MV-4-11 (cell line): ENCODE measurements at regions not wholly inside any gene's neighbourhood (a gene's known extent, or its start where the extent isn't known, plus 50 kb on each side); places are given as distances from the start of the nearest gene placed in this dataset.
"Not testable (repeated sequence)": the region's sequence is repeated elsewhere in the genome, so short reads cannot be mapped to it uniquely, and the experiment has no call there.

Experiments used
- DNase-seq: peaks from one replicate; lab custom pipeline; 2025; lab: John Stamatoyannopoulos, UW

DNA sequence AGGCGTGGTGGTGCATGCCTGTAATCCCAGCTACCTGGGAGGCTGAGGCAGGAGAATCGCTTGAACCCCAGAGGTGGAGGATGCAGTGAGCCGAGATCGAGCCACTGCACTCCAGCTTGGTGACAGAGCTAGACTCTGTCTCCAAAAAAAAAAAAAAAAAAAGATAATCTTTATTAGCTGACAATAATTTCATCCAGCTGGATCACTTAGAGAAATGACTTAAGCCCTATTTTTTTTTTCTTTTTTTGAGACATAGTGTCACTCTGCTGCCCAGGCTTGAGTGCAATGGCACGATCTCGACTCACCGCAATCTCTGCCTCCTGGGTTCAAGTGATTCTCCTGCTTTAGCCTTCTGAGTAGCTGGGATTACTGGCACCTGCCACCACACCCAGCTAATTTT, 51.6 kb upstream of the MAP4K4 start:
- not testable (repeated sequence) for DNase-seq

DNA sequence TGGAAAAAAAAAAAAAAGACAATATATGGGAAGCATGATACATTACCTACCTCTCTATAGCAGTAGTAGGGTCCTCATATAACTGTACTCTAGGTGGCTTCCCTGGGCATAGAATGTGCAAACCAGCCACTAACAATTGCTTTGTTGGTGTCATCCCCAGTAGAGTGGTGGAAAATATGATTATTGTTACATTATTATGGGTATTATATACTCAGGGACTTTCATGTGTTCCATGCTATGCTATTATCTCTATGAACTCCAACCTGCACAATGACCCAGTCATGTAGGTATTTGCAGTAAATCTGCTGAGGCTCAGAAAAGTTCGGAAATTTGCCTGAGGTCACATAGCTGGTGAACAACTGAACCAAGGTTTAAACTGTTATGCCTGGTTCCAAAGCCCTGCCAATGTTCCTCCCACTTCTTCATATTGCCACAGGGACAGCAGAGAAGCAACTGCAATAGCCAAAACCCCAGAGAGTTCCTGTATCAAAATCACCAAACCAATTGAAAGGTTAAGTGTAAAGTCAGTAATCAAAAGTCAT, 52.6 kb upstream of the MAP4K4 start:
- peak; percentile 9 for DNase-seq

GRCh38 chr2:101643004-101643524, 54.4 kb upstream of the MAP4K4 start:
- peak; percentile 56 for DNase-seq

GRCh38 chr2:101638817-101639605, 58.5 kb upstream of the MAP4K4 start:
- DNase-seq = no peak

- DNase-seq = no peak
Measured at GRCh38 chr2:101638181-101638711, 59.3 kb upstream of the MAP4K4 start.

DNA sequence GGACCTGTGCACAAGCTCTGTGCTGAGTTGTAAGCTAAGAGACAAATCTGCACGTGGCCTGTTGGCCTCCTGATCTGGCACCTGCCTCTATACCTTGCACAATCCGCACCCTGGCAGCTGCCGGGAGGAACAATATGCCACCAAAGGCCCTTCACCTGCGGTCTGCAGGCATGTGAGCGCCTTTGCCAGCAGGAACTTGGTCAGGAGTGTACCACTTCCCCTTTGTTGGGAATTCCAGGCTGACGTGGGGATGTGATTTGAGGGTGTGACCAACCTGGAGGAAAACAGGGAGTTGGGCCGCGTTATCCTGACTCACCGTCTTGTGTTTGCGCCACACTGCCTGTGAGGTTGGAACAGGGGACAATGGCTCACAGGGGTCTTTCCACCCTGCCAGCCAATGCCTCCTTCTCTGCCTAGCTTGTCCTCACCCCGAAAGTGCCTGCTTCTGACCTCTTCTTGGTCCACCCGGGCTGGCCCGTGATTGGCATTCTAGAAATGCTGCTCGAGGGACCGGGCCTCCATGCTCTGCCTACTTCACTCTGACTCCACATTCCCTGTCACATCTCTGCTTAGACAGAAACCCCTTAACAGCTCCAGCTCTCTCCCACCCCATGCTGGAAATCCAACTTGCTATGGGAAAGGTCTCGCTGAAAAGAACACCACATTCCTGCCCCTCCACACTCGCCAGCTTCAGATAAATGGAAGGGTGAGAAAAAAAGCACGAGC, 67.1 kb upstream of the MAP4K4 start:
- no peak for DNase-seq

- no peak for DNase-seq
Measured at GRCh38 chr2:101628030-101628392, 69.5 kb upstream of the MAP4K4 start.

DNA sequence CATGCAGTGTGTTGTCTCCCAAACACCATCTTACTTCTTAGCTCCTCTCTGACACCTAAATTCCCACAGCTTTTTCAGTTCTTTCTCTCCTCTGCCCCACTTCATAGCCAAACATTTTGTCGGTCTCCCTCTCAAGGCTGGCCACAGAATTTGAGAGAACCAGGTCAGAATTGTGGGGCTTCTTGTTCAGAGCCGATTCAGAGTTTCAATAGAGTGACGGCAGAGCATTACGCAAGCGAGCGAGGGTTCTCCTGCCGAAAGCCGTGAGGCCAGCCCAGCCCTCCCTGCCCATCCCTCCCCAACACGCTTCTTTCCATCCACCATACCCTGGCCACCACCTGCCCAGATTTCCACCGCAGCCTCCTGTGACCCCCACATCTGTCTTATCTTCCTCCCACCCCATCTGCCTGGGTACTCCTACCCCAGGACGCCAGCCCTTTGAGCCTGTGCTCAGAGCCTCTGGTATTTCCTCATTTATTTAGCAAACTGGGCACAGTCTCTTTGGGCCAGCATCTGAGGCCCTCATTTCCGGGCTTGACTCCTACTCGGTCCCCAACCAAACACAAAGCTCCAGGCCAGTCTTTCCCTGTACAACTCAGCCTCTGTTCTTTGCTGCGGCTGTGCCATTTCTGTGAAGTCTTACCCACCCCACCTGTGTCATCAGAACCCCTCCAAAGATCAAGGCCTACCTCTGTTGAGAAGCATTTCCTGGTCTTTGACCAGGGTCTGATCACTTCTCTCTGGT, 70.0 kb upstream of the MAP4K4 start:
- peak; percentile 80 for DNase-seq

DNA sequence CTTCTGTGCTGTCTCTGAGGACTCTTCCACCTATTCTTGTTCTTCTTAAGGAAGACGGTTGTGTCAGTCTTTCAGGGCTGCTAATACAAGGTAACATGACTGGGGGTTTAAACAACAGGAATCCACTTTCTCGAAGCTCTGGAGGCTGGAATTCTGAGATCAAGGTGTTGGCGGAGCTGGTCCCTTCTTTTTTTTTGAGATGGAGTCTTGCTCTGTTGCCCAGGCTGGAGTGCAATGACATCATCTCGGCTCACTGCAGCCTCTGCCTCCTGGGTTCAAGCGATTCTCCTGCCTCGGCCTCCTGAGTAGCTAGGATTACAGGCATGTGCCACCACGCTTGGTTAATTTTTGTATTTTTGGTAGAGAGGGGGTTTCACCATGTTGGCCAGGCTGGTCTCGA, 71.7 kb upstream of the MAP4K4 start:
- not testable (repeated sequence) for DNase-seq

DNA sequence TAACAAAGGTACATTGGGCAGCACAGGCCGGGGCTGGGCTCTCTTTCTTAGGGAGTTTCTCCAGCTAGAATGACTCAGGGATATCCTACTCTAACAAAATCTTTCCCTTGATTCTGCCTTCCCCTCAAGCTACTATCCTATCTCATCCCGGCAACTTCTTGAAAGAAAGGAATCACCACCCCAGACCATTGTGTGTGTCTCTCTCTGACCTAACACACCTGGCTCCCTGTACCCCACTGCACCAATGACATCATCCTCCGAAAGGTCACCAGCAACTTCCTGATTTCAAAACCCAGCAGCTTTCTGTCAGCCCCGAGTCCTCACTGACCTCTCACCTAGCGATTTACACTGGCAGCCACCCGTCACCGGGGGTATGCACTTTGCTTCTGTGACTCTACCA, 72.1 kb upstream of the MAP4K4 start:
- peak; percentile 14 for DNase-seq

DNA sequence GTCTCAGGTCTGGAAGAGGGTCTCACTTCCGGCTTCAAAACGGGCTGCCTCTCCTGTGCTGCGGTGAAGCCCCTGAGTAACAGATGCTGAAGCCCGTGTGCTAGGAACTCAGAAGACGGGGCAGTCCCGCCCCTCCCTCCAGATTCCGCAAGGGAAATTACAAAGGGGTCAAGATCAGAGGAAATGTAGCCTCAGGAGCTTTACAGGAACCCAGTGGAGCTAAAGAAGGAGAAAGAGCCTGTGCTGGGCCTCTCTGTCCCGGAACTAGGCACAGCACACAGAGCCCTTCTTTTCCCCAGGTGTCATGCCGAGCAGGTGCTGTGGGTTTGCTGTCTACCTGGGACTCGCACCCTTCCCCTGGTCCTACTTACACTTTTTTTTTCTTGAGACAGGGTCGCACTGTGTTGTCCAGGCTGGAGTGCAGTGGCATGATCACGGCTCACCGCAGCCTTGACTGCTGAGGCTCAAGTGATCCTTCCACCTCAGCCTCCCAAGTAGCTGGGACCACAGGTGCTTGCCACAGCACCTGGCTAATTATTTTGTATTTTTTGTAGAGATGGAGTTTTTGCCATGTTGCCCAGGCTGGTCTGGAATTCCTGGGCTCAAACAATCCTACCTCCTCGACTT, 72.7 kb upstream of the MAP4K4 start:
- DNase-seq = no peak

DNA sequence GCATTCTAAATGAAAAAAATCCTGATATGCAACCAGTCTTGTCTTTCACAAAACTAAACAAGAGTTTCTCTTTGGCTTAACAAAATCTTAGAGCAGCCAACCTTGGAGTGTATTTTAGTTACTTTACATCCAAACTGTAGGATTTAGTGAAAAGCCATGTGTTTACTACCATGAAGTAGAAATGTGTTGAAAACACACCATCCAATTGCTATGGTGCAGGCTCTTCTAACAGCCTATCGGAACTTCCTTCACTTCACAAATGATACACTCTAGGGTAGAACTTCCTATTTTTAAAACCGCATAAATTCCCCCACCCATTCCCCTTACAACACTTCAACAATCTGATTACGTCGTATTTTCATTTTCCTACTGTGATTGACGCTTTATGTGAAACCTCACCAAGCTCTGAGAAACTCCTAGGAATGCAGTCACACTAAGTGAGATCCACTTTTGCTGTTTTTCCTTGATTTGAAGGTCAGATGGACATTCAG, 74.4 kb upstream of the MAP4K4 start:
- DNase-seq = peak; percentile 95

- DNase-seq = peak; percentile 51
Measured at GRCh38 chr2:101622210-101623030, 75.1 kb upstream of the MAP4K4 start.

- peak; percentile 86 for DNase-seq
Measured at GRCh38 chr2:101619191-101619591, 78.3 kb upstream of the MAP4K4 start.

DNA sequence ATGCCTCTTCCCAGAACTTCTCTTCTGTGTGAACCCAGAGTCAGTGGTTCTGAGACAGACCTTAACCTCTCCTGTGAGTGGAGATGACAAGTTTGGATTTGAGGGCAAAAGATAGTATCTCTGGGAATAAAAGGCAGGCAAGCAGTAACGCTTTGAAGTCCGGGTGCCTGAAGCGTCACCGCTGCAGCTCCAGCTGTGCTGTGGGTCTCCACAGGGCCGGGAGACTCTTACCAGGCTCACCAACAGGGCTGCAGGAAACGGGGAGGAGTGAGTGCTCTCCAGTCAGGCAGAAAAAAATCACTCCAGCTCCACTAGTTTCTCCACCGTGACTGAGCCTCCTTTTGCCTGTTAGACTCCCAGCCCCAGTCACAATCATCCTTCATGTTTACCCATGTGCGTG, 79.7 kb upstream of the MAP4K4 start:
- no peak for DNase-seq

DNA sequence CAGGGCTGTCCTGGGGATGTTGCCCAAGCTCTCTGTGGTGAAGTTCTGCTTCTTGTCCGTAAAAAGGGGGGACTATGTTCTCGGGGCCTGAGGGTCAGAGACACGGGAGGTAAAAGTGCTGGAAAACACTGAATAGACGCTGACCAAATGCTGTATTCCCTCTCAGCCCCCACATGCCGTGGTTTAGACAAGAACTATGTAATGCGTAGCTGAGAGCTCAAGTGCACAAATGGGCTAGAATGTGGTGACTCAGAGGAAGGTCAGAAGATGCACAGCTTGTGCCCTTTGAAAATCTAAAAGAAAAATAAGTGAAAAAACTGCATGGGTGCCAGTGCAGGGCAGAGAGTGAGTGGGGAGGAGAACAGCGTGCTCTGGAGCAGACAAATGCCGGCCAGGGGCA, 80.3 kb upstream of the MAP4K4 start:
- DNase-seq = peak; percentile 39

DNA sequence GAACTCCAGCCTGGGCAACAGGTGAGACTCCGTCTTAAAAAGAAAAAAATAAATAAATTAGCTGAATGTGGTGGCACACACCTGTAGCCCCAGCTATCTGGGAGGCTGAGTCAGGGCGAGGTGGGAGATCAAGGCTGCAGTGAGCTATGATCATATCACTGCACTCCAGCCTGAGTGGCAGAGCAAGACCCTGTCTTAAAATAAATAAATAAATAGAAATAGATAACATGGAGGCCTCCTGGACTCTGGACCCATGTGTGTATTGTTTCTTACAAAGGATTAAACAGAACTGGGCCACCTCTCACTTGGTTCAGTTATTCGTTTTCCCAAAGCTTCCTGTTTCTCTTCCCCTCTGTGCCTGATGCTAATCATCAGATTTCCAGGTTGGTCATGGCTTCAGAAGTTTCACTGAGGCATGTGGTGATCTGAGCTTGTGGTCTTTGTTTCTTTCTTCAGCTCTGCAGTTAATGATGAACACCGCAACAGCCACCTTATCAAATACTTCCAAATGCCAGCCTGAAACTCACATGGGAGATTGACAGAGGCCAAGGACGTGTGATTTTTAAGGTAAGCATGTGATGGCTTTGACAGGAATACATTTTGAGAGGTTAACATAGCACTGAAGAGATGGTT, 83.3 kb upstream of the MAP4K4 start:
- DNase-seq = no peak

- DNase-seq = no peak
Measured at GRCh38 chr2:101613056-101613704, 84.3 kb upstream of the MAP4K4 start.

GRCh38 chr2:101612019-101612418, 85.5 kb upstream of the MAP4K4 start:
- no peak for DNase-seq
